Naive thymus-derived CD4-positive, alpha-beta T cell (primary cell): ENCODE measurements at regions not wholly inside any gene's neighbourhood (a gene's known extent, or its start where the extent isn't known, plus 50 kb on each side); places are given as distances from the start of the nearest gene placed in this dataset.

Experiments
- ATAC-seq: fragments of 150-1000 bp; cut with Tn5 transposase; 2 replicates; pipeline ENCODE4 v1.10.0; 2021; ENCODE audit warnings: mild to moderate bottlenecking, moderate library complexity
- CTCF ChIA-PET: fragments of 350-600 bp; sonication (Branson Sonifier 250); formaldehyde crosslinking; loops from one replicate; lab custom pipeline; 2021; ENCODE audit warnings: antibody characterized with exemption; lab: Charles Lee
- POLR2A ChIA-PET: fragments of 350-600 bp; sonication (Branson Sonifier 250); formaldehyde crosslinking; loops from one replicate; lab custom pipeline; 2021; ENCODE audit warnings: antibody characterized with exemption, inconsistent platforms; lab: Charles Lee
- DNase-seq, 9 donors: peaks; one replicate each; pipeline versions ENCODE4 v3.0.0 to v3.0.0-alpha.2; 2020 to 2022; ENCODE audit warnings: mixed read lengths in 1 of 9
- H3K27ac ChIP-seq: one replicate; pipeline ENCODE4 v1.7.0; 2013; ENCODE audit warnings: mild to moderate bottlenecking, low read depth, low read length, moderate library complexity
- H3K27me3 ChIP-seq, 2 donors: one replicate each; pipeline ENCODE4 v1.7.0; 2013; ENCODE audit warnings: low read length in 2 of 2, mild to moderate bottlenecking in 2 of 2, moderate library complexity in 2 of 2; ENCODE audit not compliant: control insufficient read depth in 2 of 2, insufficient read depth in 2 of 2
- H3K36me3 ChIP-seq, 3 experiments: 1 replicate in 2 of 3; 2 replicates in 1 of 3; pipeline ENCODE4 v1.7.0; 2013; ENCODE audit warnings: low read length in 3 of 3, mild to moderate bottlenecking in 3 of 3, moderate library complexity in 1 of 3; ENCODE audit not compliant: insufficient read depth in 3 of 3, control insufficient read depth in 2 of 3
- H3K4me1 ChIP-seq, 2 donors: one replicate each; pipeline ENCODE4 v1.7.0; 2013; ENCODE audit warnings: low read length in 2 of 2, mild to moderate bottlenecking in 2 of 2, moderate library complexity in 1 of 2; ENCODE audit not compliant: control insufficient read depth in 2 of 2, insufficient read depth in 2 of 2
- H3K4me3 ChIP-seq: 2 replicates; pipeline ENCODE4 v1.7.0; 2013; ENCODE audit warnings: mild to moderate bottlenecking, low read length
- H3K9me3 ChIP-seq, 3 experiments: 1 replicate in 2 of 3; 2 replicates in 1 of 3; pipeline ENCODE4 v1.7.0; 2013; ENCODE audit warnings: low read length in 3 of 3; ENCODE audit not compliant: control insufficient read depth in 2 of 3
- H3K27ac Mint-ChIP-seq, 9 donors: one replicate each; pipeline ENCODE4 v1.8.0; 2020 to 2022; ENCODE audit warnings: mixed read lengths in 9 of 9, mild to moderate bottlenecking in 8 of 9, moderate library complexity in 5 of 9, inconsistent platforms in 2 of 9
- H3K27me3 Mint-ChIP-seq, 5 donors: one replicate each; pipeline ENCODE4 v1.8.0; 2021 to 2022; ENCODE audit warnings: mixed read lengths in 5 of 5, mild to moderate bottlenecking in 1 of 5
- H3K36me3 Mint-ChIP-seq, 5 donors: one replicate each; pipeline ENCODE4 v1.8.0; 2020 to 2022; ENCODE audit warnings: mixed read lengths in 5 of 5, mild to moderate bottlenecking in 3 of 5, inconsistent platforms in 1 of 5
- H3K4me1 Mint-ChIP-seq, 7 donors: one replicate each; pipeline ENCODE4 v1.8.0; 2020 to 2022; ENCODE audit warnings: mixed read lengths in 7 of 7, mild to moderate bottlenecking in 3 of 7, inconsistent platforms in 1 of 7
- H3K4me3 Mint-ChIP-seq, 10 donors: one replicate each; pipeline ENCODE4 v1.8.0; 2020 to 2022; ENCODE audit warnings: mild to moderate bottlenecking in 10 of 10, mixed read lengths in 10 of 10, moderate library complexity in 6 of 10, inconsistent platforms in 2 of 10
- H3K9me3 Mint-ChIP-seq, 11 donors: one replicate each; pipeline ENCODE4 v1.8.0; 2020 to 2022; ENCODE audit warnings: mixed read lengths in 11 of 11, mild to moderate bottlenecking in 4 of 11, inconsistent platforms in 1 of 11, moderate library complexity in 1 of 11
- intact Hi-C, 2 donors: fragments of 100-400 bp; cut with micrococcal nuclease; formaldehyde crosslinking; loops; one replicate each; pipeline ENCODE4 v1.15.1; 2023

DNA sequence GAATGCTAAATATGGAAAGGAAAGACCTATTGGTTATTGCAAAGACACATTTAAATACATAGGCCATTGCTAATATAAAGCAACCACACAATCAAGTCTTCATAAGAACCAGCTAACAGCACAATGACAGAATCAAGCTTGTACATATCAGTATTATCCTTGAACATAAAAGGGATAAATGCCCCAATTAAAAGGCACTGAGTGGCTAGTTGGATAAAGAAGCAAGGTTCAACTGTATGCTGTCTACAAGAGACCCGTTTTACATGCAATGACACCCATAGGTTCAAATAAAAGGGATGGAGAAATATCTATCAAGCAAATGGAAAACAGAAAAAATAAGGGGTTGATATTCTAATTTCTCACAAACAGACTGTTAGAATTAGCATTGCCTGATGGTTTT is 706.1 kb downstream of the EPHA3 start:
- no peak overlapping the region for H3K27ac Mint-ChIP-seq

DNA sequence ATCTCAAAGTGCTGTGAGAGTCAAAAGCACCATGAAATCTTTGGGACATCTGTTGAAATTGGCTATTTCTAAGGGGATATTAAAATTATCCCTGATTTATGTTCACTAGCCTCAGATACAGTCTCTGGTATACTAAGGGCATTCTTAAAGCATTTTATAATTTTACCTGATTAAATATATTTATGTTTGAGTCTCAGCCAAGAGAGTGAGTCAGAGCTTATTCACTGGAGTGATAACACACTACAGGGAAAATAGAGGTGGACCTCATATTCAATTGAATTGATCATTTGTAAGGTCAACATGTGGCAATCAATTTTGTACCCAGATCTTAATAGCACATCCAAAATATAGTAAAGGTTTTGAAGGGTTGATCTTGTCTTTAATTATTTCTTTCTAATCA is 733.6 kb downstream of the EPHA3 start:
- Histone ChIP-seq H3K9me3 (no peaks in the 10 kb centered on the region), H3K4me3 (no peak overlapping the region), H3K36me3 (no peaks in the 10 kb centered on the region), H3K27me3 (no peaks in the 10 kb centered on the region), H3K4me1 (no peaks in the 10 kb centered on the region), H3K27ac (no peak overlapping the region)
- DNase-seq (no peak), ATAC-seq (no peak)
- ChIA-PET POLR2A (no interaction called here), CTCF (no interaction called here)
- Mint-ChIP-seq H3K27me3 (no peaks in the 10 kb centered on the region), H3K27ac (no peak overlapping the region), H3K4me3 (no peak overlapping the region), H3K9me3 (peaks cover 2 to 31% (median 6%) of the 10 kb centered on the region in 11 donors), H3K36me3 (no peaks in the 10 kb centered on the region), H3K4me1 (no peaks in the 10 kb centered on the region)
- intact Hi-C loops, result no loop called here

More for the DNA sequence above, 706.1 kb downstream of the EPHA3 start:
- Histone ChIP-seq H3K27ac (no peak overlapping the region), H3K4me1 (no peaks in the 10 kb centered on the region), H3K9me3 (no peaks in the 10 kb centered on the region), H3K4me3 (no peak overlapping the region), H3K36me3 (no peaks in the 10 kb centered on the region), H3K27me3 (no peaks in the 10 kb centered on the region)
- ATAC-seq (no peak), DNase-seq (no peak)
- Mint-ChIP-seq H3K4me1 (no peaks in the 10 kb centered on the region), H3K36me3 (no peaks in the 10 kb centered on the region), H3K9me3 (peaks cover 4 to 47% (median 16%) of the 10 kb centered on the region in 11 donors), H3K27me3 (no peaks in the 10 kb centered on the region), H3K4me3 (no peak overlapping the region)
- POLR2A ChIA-PET, result no interaction called here
- CTCF ChIA-PET, result no interaction called here
- intact Hi-C loops, result no loop called here

DNA sequence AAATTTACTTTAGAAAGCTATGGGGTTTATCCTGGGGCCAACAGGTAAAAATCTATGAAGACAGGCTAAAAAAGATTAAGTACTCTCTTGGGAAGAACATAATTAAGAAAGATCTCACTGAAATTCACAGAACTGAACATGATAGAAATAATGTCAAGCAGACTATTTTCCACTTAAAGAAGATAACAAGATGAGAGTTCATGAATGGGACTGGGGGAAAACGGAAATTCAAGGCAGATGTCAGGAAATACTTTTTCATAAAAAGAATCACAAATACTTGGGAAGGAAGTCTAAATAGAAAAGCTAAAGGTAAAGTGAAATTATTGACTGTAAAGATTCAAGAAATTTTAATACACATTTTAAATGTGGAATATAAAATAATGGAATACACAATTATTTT is 737.6 kb downstream of the EPHA3 start:
- POLR2A ChIA-PET, result no interaction called here
- CTCF ChIA-PET, result no interaction called here

DNA sequence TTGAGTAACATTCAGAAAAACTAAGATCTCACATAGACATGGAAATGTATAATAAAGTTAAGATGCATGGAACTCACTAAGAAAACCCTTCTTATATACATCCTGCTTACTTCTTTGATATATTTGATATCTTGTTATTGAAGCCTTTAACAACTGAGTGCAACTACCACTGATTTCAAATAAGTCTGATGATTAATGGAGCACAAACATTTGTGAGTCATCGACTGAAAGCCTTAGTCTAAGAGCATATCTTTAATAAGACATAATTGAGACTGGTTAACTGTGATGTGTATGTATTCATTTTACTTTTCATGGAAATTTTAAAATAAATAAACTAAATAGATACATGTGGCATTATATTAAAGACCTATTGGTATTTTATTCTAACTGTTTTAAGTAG is 740.5 kb downstream of the EPHA3 start:
- Histone ChIP-seq H3K4me3 (no peak overlapping the region), H3K36me3 (no peaks in the 10 kb centered on the region), H3K9me3 (no peaks in the 10 kb centered on the region), H3K27me3 (no peaks in the 10 kb centered on the region), H3K4me1 (no peaks in the 10 kb centered on the region), H3K27ac (no peak overlapping the region)
- Mint-ChIP-seq H3K27me3 (no peaks in the 10 kb centered on the region), H3K4me1 (no peaks in the 10 kb centered on the region), H3K27ac (no peak overlapping the region), H3K9me3 (peaks cover 2 to 35% (median 8%) of the 10 kb centered on the region in 11 donors), H3K4me3 (no peak overlapping the region), H3K36me3 (no peaks in the 10 kb centered on the region)
- no peak for ATAC-seq
- ChIA-PET CTCF (no interaction called here), POLR2A (no interaction called here)
- intact Hi-C loops, result no loop called here
- no peak for DNase-seq

More for the DNA sequence above, 737.6 kb downstream of the EPHA3 start:
- no peak overlapping the region for H3K27ac Mint-ChIP-seq
- no peak overlapping the region for H3K27ac ChIP-seq
- intact Hi-C loops, result no loop called here
- H3K36me3 ChIP-seq, result no peaks in the 10 kb centered on the region
- H3K4me1 Mint-ChIP-seq, result no peaks in the 10 kb centered on the region
- H3K36me3 Mint-ChIP-seq, result no peaks in the 10 kb centered on the region
- ATAC-seq (no peak), DNase-seq (no peak)
- no peaks in the 10 kb centered on the region for H3K9me3 ChIP-seq
- H3K27me3 ChIP-seq, result no peaks in the 10 kb centered on the region
- no peaks in the 10 kb centered on the region for H3K27me3 Mint-ChIP-seq
- H3K4me1 ChIP-seq, result no peaks in the 10 kb centered on the region
- H3K4me3 Mint-ChIP-seq, result no peak overlapping the region
- peaks cover 2 to 35% (median 6%) of the 10 kb centered on the region in 11 donors for H3K9me3 Mint-ChIP-seq
- no peak overlapping the region for H3K4me3 ChIP-seq

DNA sequence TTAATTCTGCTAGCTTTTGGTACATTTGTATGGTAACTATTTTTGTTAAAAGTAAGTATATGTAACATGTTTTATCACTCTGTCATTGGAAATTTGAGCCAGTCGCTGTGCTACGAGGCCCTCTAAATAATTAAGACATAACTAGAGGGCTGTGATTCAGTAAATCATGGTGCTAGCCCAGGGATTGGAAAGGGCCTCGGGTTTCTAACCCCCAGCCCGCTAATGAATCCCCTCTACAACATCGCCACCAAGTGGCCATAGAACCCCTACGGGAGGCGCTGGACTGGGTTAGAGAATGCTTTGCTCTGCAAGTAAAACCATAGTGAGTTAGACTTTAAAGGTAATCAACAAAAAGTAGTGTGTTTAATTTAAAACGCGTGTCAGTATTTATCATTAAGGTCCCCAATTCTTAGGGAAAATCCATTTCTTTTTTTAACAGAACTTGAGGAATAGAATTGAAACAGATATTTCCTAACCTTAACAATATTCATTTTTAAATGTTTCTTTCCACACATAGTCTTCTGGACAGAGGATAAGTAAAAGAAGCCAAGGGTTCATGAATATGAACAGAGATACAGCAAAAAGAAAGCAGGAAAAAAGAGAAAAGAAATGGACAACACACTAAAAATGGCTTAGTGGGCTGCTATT is 744.7 kb downstream of the EPHA3 start:
- ATAC-seq (no peak), DNase-seq (no peak)
- Histone ChIP-seq H3K4me1 (no peaks in the 10 kb centered on the region), H3K4me3 (no peak overlapping the region), H3K27ac (no peak overlapping the region), H3K27me3 (no peaks in the 10 kb centered on the region), H3K36me3 (no peaks in the 10 kb centered on the region), H3K9me3 (no peaks in the 10 kb centered on the region)
- intact Hi-C loops, result no loop called here
- ChIA-PET CTCF (no interaction called here), POLR2A (no interaction called here)
- H3K9me3 Mint-ChIP-seq, result peaks cover 2 to 26% (median 8%) of the 10 kb centered on the region in 11 donors
- no peaks in the 10 kb centered on the region for H3K36me3 Mint-ChIP-seq
- H3K27ac Mint-ChIP-seq, result no peak overlapping the region
- H3K27me3 Mint-ChIP-seq, result no peaks in the 10 kb centered on the region
- no peaks in the 10 kb centered on the region for H3K4me1 Mint-ChIP-seq
- no peak overlapping the region for H3K4me3 Mint-ChIP-seq

DNA sequence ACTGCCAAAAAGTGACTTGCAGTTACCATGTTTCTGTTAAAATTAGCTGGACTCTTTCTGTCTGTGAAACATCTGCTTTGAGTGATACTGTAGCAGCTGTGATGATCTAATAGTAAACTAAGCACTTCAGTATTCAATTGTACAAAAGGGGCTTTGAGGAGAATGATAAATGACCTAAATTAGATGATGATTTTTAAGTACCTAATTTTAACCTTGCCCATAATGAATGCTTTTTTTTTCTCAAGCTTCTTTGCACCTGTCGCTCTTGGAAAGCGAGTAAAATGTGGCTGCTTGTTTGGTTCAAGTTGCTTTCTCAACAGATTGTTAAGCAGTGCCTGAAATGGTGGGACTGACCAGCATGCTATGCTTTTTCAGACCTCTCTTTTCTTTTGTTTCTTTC is 752.3 kb downstream of the EPHA3 start:
- Histone ChIP-seq H3K36me3 (no peaks in the 10 kb centered on the region), H3K4me3 (no peak overlapping the region), H3K9me3 (no peaks in the 10 kb centered on the region), H3K27me3 (no peaks in the 10 kb centered on the region), H3K27ac (no peak overlapping the region), H3K4me1 (no peaks in the 10 kb centered on the region)
- CTCF ChIA-PET, result no interaction called here
- Mint-ChIP-seq H3K9me3 (peaks cover 0 to 29% (median 7%) of the 10 kb centered on the region in 11 donors), H3K4me3 (no peak overlapping the region), H3K27ac (no peak overlapping the region), H3K27me3 (no peaks in the 10 kb centered on the region), H3K36me3 (no peaks in the 10 kb centered on the region), H3K4me1 (no peaks in the 10 kb centered on the region)
- ATAC-seq (no peak), DNase-seq (no peak)
- intact Hi-C loops, result no loop called here
- POLR2A ChIA-PET, result no interaction called here

DNA sequence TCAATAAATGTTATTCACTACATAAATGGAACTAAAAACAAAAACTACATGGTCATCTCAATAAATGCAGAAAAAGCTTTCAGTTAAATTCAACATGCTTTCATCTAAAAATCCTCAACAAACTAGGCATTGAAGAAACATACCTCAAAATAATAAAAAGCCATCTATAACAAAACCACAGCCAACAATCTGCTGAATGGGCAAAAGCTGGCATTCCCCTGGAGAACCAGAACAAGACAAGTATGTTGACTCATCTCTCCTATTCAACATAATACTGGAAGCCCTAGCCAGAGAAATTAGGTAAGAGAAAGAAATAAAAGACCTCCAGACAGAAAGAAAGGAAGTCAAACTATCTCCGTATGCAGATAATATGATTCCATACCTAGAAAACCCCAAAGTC is 759.9 kb downstream of the EPHA3 start:
- H3K27ac ChIP-seq, result no peak overlapping the region
- no peak overlapping the region for H3K4me3 Mint-ChIP-seq
- no peak overlapping the region for H3K4me3 ChIP-seq
- CTCF ChIA-PET, result no interaction called here
- H3K4me1 ChIP-seq, result no peaks in the 10 kb centered on the region
- peaks cover 0 to 14% (median 5%) of the 10 kb centered on the region in 11 donors for H3K9me3 Mint-ChIP-seq
- no peaks in the 10 kb centered on the region for H3K27me3 Mint-ChIP-seq
- no peaks in the 10 kb centered on the region for H3K27me3 ChIP-seq
- no peaks in the 10 kb centered on the region for H3K9me3 ChIP-seq
- H3K27ac Mint-ChIP-seq, result no peak overlapping the region
- ATAC-seq (no peak), DNase-seq (no peak)
- H3K36me3 Mint-ChIP-seq, result no peaks in the 10 kb centered on the region
- H3K36me3 ChIP-seq, result no peaks in the 10 kb centered on the region
- no peaks in the 10 kb centered on the region for H3K4me1 Mint-ChIP-seq
- POLR2A ChIA-PET, result no interaction called here
- intact Hi-C loops, result no loop called here
